ENCODE measurements at regions not wholly inside any gene's neighbourhood (a gene's known extent, or its start where the extent isn't known, plus 50 kb on each side); places are given as distances from the start of the nearest gene placed in this dataset.
"Not testable (repeated sequence)": the region's sequence is repeated elsewhere in the genome, so short reads cannot be mapped to it uniquely, and the experiment has no call there.

GRCh38 chr5:113692466-113692865 lies 179.0 kb downstream of the YTHDC2 start:
- DNase-seq (ENCODE audit: low read depth) = no peak
- no peak overlapping the region for H3K4me3 ChIP-seq (ENCODE audit: low read length)

GRCh38 chr5:113692891-113693457 lies 179.5 kb downstream of the YTHDC2 start:
- DNase-seq (ENCODE audit: low read depth) = no peak
- no peak overlapping the region for H3K4me3 ChIP-seq (ENCODE audit: low read length)
- no peak for TF ChIP-seq CTCF (IDR thresholded peaks at IDR 0.05; ENCODE audit: insufficient read depth, low read depth, low read length, missing control alignments)

More at GRCh38 chr5:113692466-113692865, 179.0 kb downstream of the YTHDC2 start:
- TF ChIP-seq CTCF (IDR thresholded peaks at IDR 0.05; ENCODE audit: insufficient read depth, low read depth, low read length, missing control alignments) = no peak

- no peak overlapping the region for H3K4me3 ChIP-seq (ENCODE audit: low read length)
- no peak for DNase-seq (ENCODE audit: low read depth)
- TF ChIP-seq CTCF (IDR thresholded peaks at IDR 0.05; ENCODE audit: insufficient read depth, low read depth, low read length, missing control alignments) = no peak
Measured at GRCh38 chr5:113693701-113694100, 180.2 kb downstream of the YTHDC2 start.

GRCh38 chr5:113694576-113694975 lies 181.1 kb downstream of the YTHDC2 start:
- H3K4me3 ChIP-seq (ENCODE audit: low read length) = no peak overlapping the region
- no peak for DNase-seq (ENCODE audit: low read depth)
- TF ChIP-seq CTCF (IDR thresholded peaks at IDR 0.05; ENCODE audit: insufficient read depth, low read depth, low read length, missing control alignments) = no peak

- DNase-seq (ENCODE audit: low read depth) = no peak
- H3K4me3 ChIP-seq (ENCODE audit: low read length) = no peak overlapping the region
- no peak for TF ChIP-seq CTCF (IDR thresholded peaks at IDR 0.05; ENCODE audit: insufficient read depth, low read depth, low read length, missing control alignments)
Measured at GRCh38 chr5:113703266-113703665, 189.8 kb downstream of the YTHDC2 start.

GRCh38 chr5:113705657-113706056 lies 192.2 kb downstream of the YTHDC2 start:
- no peak for TF ChIP-seq CTCF (IDR thresholded peaks at IDR 0.05; ENCODE audit: insufficient read depth, low read depth, low read length, missing control alignments)
- DNase-seq (ENCODE audit: low read depth) = no peak
- no peak overlapping the region for H3K4me3 ChIP-seq (ENCODE audit: low read length)

GRCh38 chr5:113713051-113713450 lies 199.6 kb downstream of the YTHDC2 start:
- H3K4me3 ChIP-seq (ENCODE audit: low read length) = no peak overlapping the region
- no peak for DNase-seq (ENCODE audit: low read depth)
- TF ChIP-seq CTCF (IDR thresholded peaks at IDR 0.05; ENCODE audit: insufficient read depth, low read depth, low read length, missing control alignments) = no peak

GRCh38 chr5:113715921-113716320 lies 202.4 kb downstream of the YTHDC2 start:
- not testable (repeated sequence) for DNase-seq (ENCODE audit: low read depth); H3K4me3 ChIP-seq (ENCODE audit: low read length)
